ENCODE measurements at regions not wholly inside any gene's neighbourhood (a gene's known extent, or its start where the extent isn't known, plus 50 kb on each side); places are given as distances from the start of the nearest gene placed in this dataset.

DNA sequence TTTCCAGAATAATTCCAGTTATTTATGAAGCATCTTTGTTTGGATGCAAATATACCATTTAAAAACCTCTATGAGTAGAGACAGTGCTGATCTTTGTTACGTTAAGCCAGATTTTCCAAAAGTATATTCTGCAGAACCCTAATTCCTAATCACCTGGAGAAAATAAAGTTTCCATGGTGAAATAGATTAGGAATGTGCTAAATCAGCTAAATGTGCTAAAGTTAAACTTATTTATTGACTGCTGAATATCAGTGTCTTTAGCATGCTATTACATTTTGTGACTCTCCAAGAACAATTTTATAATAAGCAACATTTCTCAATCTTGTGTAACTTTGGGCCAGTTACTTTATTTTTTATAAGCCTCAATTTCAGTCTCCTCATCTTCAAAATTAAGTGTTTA lies 196.3 kb upstream of the NFIA start:
- H3K4me1 ChIP-seq: no peaks in the 10 kb centered on the region
- H3K9me3 ChIP-seq: no peaks in the 10 kb centered on the region
- H3K36me3 ChIP-seq: no peaks in the 10 kb centered on the region
- no peak overlapping the region for H3K27ac ChIP-seq
- no peaks in the 10 kb centered on the region for H3K27me3 ChIP-seq
- intact Hi-C loops (cut with DNase I): no loop called here
- TF ChIP-seq POLR2AphosphoS5 (IDR thresholded peaks at IDR 0.05): no peak
- TF ChIP-seq POLR2A (IDR thresholded peaks at IDR 0.05): no peak
- no peak for TF ChIP-seq EP300 (IDR thresholded peaks at IDR 0.05)
- no peak for TF ChIP-seq CTCF (IDR thresholded peaks at IDR 0.05)
- WGBS, 2 donors: 92 to 94% methylated on average over 1 of the region's 1 CpG
- no peak for DNase-seq
- no peak overlapping the region for H3K4me3 ChIP-seq

DNA sequence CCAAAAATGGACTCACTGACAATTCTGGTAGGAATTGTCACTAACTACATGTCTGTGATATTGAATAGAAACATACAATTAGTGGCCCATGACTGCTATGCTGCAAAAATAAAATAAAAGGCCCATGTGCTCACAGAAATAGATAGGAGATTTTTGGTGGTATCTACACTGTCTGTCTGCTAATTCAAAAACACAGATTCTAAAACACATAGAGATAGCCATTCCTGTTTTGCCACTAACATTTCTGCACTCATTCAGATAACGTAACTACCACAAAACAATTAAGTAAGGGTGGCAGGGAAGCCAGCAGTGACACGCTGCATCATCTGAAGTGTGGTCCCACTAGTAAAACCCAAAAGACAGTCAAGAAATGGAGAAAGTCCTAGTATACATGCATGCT lies 202.2 kb upstream of the NFIA start:
- WGBS, 2 donors: 93 to 95% methylated on average over 2 of the region's 2 CpGs

DNA sequence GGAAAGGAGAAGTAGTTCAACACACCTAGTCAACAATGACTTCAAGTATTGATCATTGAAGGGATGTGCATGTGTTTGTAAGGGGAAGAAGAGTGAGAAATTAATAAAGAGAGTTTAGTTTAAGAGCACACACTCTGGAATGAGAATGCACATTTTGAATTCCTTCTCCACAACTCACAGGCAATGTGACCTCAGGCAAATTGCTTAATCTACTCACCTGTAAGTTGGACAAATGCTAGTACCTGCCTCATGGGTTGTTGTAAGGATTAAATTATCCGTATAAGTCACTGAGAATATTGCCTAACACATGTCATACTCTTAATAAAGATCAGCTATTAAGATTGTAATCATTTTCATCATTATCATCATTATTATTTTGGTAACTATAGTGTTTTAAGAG lies 204.0 kb upstream of the NFIA start:
- H3K27me3 ChIP-seq: no peaks in the 10 kb centered on the region
- 53 to 83% methylated on average over 1 of the region's 1 CpG for WGBS, 2 donors
- no peaks in the 10 kb centered on the region for H3K36me3 ChIP-seq
- no peak overlapping the region for H3K27ac ChIP-seq
- no peak overlapping the region for H3K4me3 ChIP-seq
- intact Hi-C loops (cut with DNase I): no loop called here
- no peaks in the 10 kb centered on the region for H3K4me1 ChIP-seq
- no peaks in the 10 kb centered on the region for H3K9me3 ChIP-seq
- TF ChIP-seq POLR2AphosphoS5 (IDR thresholded peaks at IDR 0.05) (no peak), EP300 (IDR thresholded peaks at IDR 0.05) (no peak)
- no peak for DNase-seq

More for the DNA sequence above, 202.2 kb upstream of the NFIA start:
- no peaks in the 10 kb centered on the region for H3K27me3 ChIP-seq
- no peak overlapping the region for H3K27ac ChIP-seq
- H3K4me3 ChIP-seq: no peak overlapping the region
- no peak for DNase-seq
- H3K36me3 ChIP-seq: no peaks in the 10 kb centered on the region
- no peaks in the 10 kb centered on the region for H3K4me1 ChIP-seq
- TF ChIP-seq EP300 (IDR thresholded peaks at IDR 0.05) (no peak), CTCF (IDR thresholded peaks at IDR 0.05) (no peak), POLR2A (IDR thresholded peaks at IDR 0.05) (no peak), POLR2AphosphoS5 (IDR thresholded peaks at IDR 0.05) (no peak)
- intact Hi-C loops (cut with DNase I): no loop called here
- H3K9me3 ChIP-seq: no peaks in the 10 kb centered on the region

- H3K4me1 ChIP-seq: no peaks in the 10 kb centered on the region
- DNase-seq: no peak
- no peak for TF ChIP-seq CTCF (IDR thresholded peaks at IDR 0.05)
- no peak for TF ChIP-seq POLR2AphosphoS5 (IDR thresholded peaks at IDR 0.05)
- no peak for TF ChIP-seq EP300 (IDR thresholded peaks at IDR 0.05)
- no peak for TF ChIP-seq POLR2A (IDR thresholded peaks at IDR 0.05)
- H3K27me3 ChIP-seq: no peaks in the 10 kb centered on the region
- no peak overlapping the region for H3K27ac ChIP-seq
- H3K4me3 ChIP-seq: no peak overlapping the region
- no peaks in the 10 kb centered on the region for H3K36me3 ChIP-seq
- intact Hi-C loops (cut with DNase I): no loop called here
- H3K9me3 ChIP-seq: no peaks in the 10 kb centered on the region
- 94 to 95% methylated on average over 6 of the region's 6 CpGs for WGBS, 2 donors
These were observed 205.0 kb upstream of the NFIA start for GRCh38 chr1:60877376-60877775.

- 77 to 90% methylated on average over 1 of the region's 1 CpG for WGBS, 2 donors
- H3K27me3 ChIP-seq: no peaks in the 10 kb centered on the region
- H3K36me3 ChIP-seq: no peaks in the 10 kb centered on the region
- H3K9me3 ChIP-seq: no peaks in the 10 kb centered on the region
- no peak overlapping the region for H3K4me3 ChIP-seq
- DNase-seq: no peak
- no peak for TF ChIP-seq EP300 (IDR thresholded peaks at IDR 0.05)
- H3K27ac ChIP-seq: no peak overlapping the region
- intact Hi-C loops (cut with DNase I): no loop called here
- no peaks in the 10 kb centered on the region for H3K4me1 ChIP-seq
These were observed 205.4 kb upstream of the NFIA start for GRCh38 chr1:60876952-60877351.

DNA sequence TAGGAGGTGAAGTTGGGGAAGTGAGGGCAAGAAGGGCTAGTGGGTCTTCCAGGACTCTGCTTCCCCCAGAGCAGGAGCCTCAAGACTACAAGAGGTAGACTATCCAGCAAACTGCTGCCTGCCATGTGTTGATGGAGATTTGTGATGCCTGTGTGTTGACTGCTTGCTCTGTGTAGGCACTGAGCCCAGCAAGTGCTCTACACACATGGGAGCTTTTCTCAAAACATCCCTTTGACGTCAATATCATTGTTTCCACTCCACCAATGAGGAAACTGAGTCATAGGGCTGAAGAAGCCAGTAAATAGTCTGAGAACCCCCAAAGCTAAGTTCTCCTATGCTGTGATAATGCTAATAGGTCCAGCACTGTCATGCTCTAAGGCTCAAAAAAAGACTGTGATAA lies 207.2 kb upstream of the NFIA start:
- Histone ChIP-seq H3K9me3 (no peaks in the 10 kb centered on the region), H3K27ac (no peak overlapping the region), H3K36me3 (no peaks in the 10 kb centered on the region), H3K4me3 (no peak overlapping the region), H3K27me3 (no peaks in the 10 kb centered on the region), H3K4me1 (no peaks in the 10 kb centered on the region)
- no peak for DNase-seq
- WGBS, 2 donors: 89 to 91% methylated on average over 1 of the region's 1 CpG
- TF ChIP-seq EP300 (IDR thresholded peaks at IDR 0.05) (no peak), POLR2AphosphoS5 (IDR thresholded peaks at IDR 0.05) (no peak), CTCF (IDR thresholded peaks at IDR 0.05) (no peak), POLR2A (IDR thresholded peaks at IDR 0.05) (no peak)
- intact Hi-C loops (cut with DNase I): no loop called here
